Adipocyte (in vitro differentiated cells): ENCODE measurements at regions not wholly inside any gene's neighbourhood (a gene's known extent, or its start where the extent isn't known, plus 50 kb on each side); places are given as distances from the start of the nearest gene placed in this dataset.
"Not testable (repeated sequence)": the region's sequence is repeated elsewhere in the genome, so short reads cannot be mapped to it uniquely, and the experiment has no call there.

Experiments
- DNase-seq: peaks from one replicate; pipeline ENCODE4 v3.0.0-alpha.2; 2015; ENCODE audit warnings: low read depth
- H3K27me3 ChIP-seq: replicated peaks from 2 replicates; pipeline ENCODE4 v1.7.0; 2013; ENCODE audit warnings: mild to moderate bottlenecking, low read length, moderate library complexity; ENCODE audit not compliant: control insufficient read depth, insufficient read depth
- H3K36me3 ChIP-seq: 2 replicates; pipeline ENCODE4 v1.7.0; 2013; ENCODE audit warnings: low read length, mild to moderate bottlenecking, moderate library complexity; ENCODE audit not compliant: control insufficient read depth, insufficient read depth, severe bottlenecking
- H3K4me1 ChIP-seq: 2 replicates; pipeline ENCODE4 v1.7.0; 2013; ENCODE audit warnings: mild to moderate bottlenecking, low read length, moderate library complexity; ENCODE audit not compliant: control insufficient read depth, insufficient read depth
- H3K4me3 ChIP-seq: 2 replicates; pipeline ENCODE4 v1.7.0; 2013; ENCODE audit warnings: mild to moderate bottlenecking, low read length, moderate library complexity
- H3K9ac ChIP-seq: 2 replicates; pipeline ENCODE4 v1.7.0; 2013; ENCODE audit warnings: mild to moderate bottlenecking, low read length, moderate library complexity
- H3K9me3 ChIP-seq: 2 replicates; pipeline ENCODE4 v1.7.0; 2013; ENCODE audit warnings: mild to moderate bottlenecking, low read length, moderate library complexity; ENCODE audit not compliant: control insufficient read depth

GRCh38 chr12:105622846-105623736 is 292.6 kb downstream of the C12orf75 start:
- Histone ChIP-seq H3K27me3 (no peaks in the 10 kb centered on the region), H3K4me3 (no peak overlapping the region), H3K36me3 (no peaks in the 10 kb centered on the region), H3K4me1 (no peaks in the 10 kb centered on the region), H3K9me3 (no peaks in the 10 kb centered on the region), H3K9ac (no peak overlapping the region)
- DNase-seq = no peak

GRCh38 chr12:105626653-105627052 is 296.2 kb downstream of the C12orf75 start:
- H3K4me3 ChIP-seq = no peak overlapping the region
- H3K9me3 ChIP-seq = no peaks in the 10 kb centered on the region
- no peaks in the 10 kb centered on the region for H3K27me3 ChIP-seq
- H3K4me1 ChIP-seq = no peaks in the 10 kb centered on the region
- DNase-seq = no peak
- no peak overlapping the region for H3K9ac ChIP-seq
- no peaks in the 10 kb centered on the region for H3K36me3 ChIP-seq

- peaks cover 37% of the 10 kb centered on the region for H3K9me3 ChIP-seq
- no peaks in the 10 kb centered on the region for H3K27me3 ChIP-seq
- peaks cover 4% of the 10 kb centered on the region for H3K4me1 ChIP-seq
- no peak overlapping the region for H3K9ac ChIP-seq
- H3K36me3 ChIP-seq = no peaks in the 10 kb centered on the region
- H3K4me3 ChIP-seq = no peak overlapping the region
- no peak for DNase-seq
Measured at GRCh38 chr12:105637470-105637869, 307.0 kb downstream of the C12orf75 start.

- Histone ChIP-seq H3K4me1 (peaks cover 4% of the 10 kb centered on the region), H3K9me3 (peaks cover 31% of the 10 kb centered on the region), H3K4me3 (no peak overlapping the region), H3K9ac (no peak overlapping the region), H3K36me3 (no peaks in the 10 kb centered on the region), H3K27me3 (no peaks in the 10 kb centered on the region)
- DNase-seq = no peak
Measured at GRCh38 chr12:105640761-105641160, 310.3 kb downstream of the C12orf75 start.

- H3K4me3 ChIP-seq = no peak overlapping the region
- no peak overlapping the region for H3K9ac ChIP-seq
- no peaks in the 10 kb centered on the region for H3K27me3 ChIP-seq
- H3K4me1 ChIP-seq = peaks cover 4% of the 10 kb centered on the region
- no peaks in the 10 kb centered on the region for H3K36me3 ChIP-seq
- no peak for DNase-seq
- peaks cover 21% of the 10 kb centered on the region for H3K9me3 ChIP-seq
Measured at GRCh38 chr12:105641749-105642148, 311.3 kb downstream of the C12orf75 start.

- Histone ChIP-seq H3K36me3 (no peaks in the 10 kb centered on the region), H3K9me3 (peaks cover 9% of the 10 kb centered on the region), H3K27me3 (no peaks in the 10 kb centered on the region), H3K9ac (no peak overlapping the region), H3K4me1 (peaks cover 4% of the 10 kb centered on the region), H3K4me3 (no peak overlapping the region)
- DNase-seq = no peak
Measured at GRCh38 chr12:105644770-105645169, 314.3 kb downstream of the C12orf75 start.

- Histone ChIP-seq H3K36me3 (no peaks in the 10 kb centered on the region), H3K9ac (no peak overlapping the region), H3K9me3 (peaks cover 10% of the 10 kb centered on the region), H3K4me3 (no peak overlapping the region), H3K27me3 (peaks cover 2% of the 10 kb centered on the region), H3K4me1 (no peaks in the 10 kb centered on the region)
- DNase-seq = no peak
Measured at GRCh38 chr12:105654606-105655005, 324.1 kb downstream of the C12orf75 start.

- Histone ChIP-seq H3K4me1 (no peaks in the 10 kb centered on the region), H3K4me3 (no peak overlapping the region), H3K9me3 (peaks cover 3% of the 10 kb centered on the region), H3K36me3 (no peaks in the 10 kb centered on the region), H3K9ac (no peak overlapping the region), H3K27me3 (peaks cover 4% of the 10 kb centered on the region)
- DNase-seq = no peak
Measured at GRCh38 chr12:105658389-105658788, 327.9 kb downstream of the C12orf75 start.

- Histone ChIP-seq H3K36me3 (no peaks in the 10 kb centered on the region), H3K9me3 (peaks cover 3% of the 10 kb centered on the region), H3K27me3 (peaks cover 4% of the 10 kb centered on the region), H3K4me1 (no peaks in the 10 kb centered on the region), H3K9ac (no peak overlapping the region), H3K4me3 (no peak overlapping the region)
- no peak for DNase-seq
Measured at GRCh38 chr12:105659355-105660075, 329.0 kb downstream of the C12orf75 start.

- not testable (repeated sequence) for H3K4me3 ChIP-seq, H3K36me3 ChIP-seq, H3K9me3 ChIP-seq, H3K27me3 ChIP-seq, H3K4me1 ChIP-seq, DNase-seq, H3K9ac ChIP-seq
Measured at GRCh38 chr12:105664765-105665164, 334.3 kb downstream of the C12orf75 start.

- Histone ChIP-seq H3K27me3 (no peaks in the 10 kb centered on the region), H3K4me1 (no peaks in the 10 kb centered on the region), H3K9me3 (no peaks in the 10 kb centered on the region), H3K9ac (no peak overlapping the region), H3K36me3 (no peaks in the 10 kb centered on the region), H3K4me3 (no peak overlapping the region)
- DNase-seq = no peak
Measured at GRCh38 chr12:105665366-105665765, 334.9 kb downstream of the C12orf75 start.
